ENCODE measurements at regions not wholly inside any gene's neighbourhood (a gene's known extent, or its start where the extent isn't known, plus 50 kb on each side); places are given as distances from the start of the nearest gene placed in this dataset.

- TF ChIP-seq CTCF (IDR thresholded peaks at IDR 0.05; ENCODE audit: unreplicated experiment) = no peak
- H3K36me3 Mint-ChIP-seq (ENCODE audit: low read depth, unreplicated experiment) = no peaks in the 10 kb centered on the region
- H3K4me3 Mint-ChIP-seq (ENCODE audit: unreplicated experiment) = no peak overlapping the region
- no peak for DNase-seq (ENCODE audit: low spot score)
- H3K27me3 Mint-ChIP-seq (ENCODE audit: unreplicated experiment) = no peaks in the 10 kb centered on the region
- peaks cover 4% of the 10 kb centered on the region for H3K4me1 Mint-ChIP-seq (ENCODE audit: unreplicated experiment)
- H3K27ac Mint-ChIP-seq (ENCODE audit: unreplicated experiment) = no peak overlapping the region
- no peaks in the 10 kb centered on the region for H3K9me3 Mint-ChIP-seq (ENCODE audit: unreplicated experiment)
These were observed 316.8 kb upstream of the MTPN start for GRCh38 chr7:136293841-136294391.

GRCh38 chr7:136293272-136293671 is 316.1 kb upstream of the MTPN start:
- Mint-ChIP-seq H3K9me3 (ENCODE audit: unreplicated experiment) (no peaks in the 10 kb centered on the region), H3K27me3 (ENCODE audit: unreplicated experiment) (no peaks in the 10 kb centered on the region), H3K4me3 (ENCODE audit: unreplicated experiment) (no peak overlapping the region), H3K36me3 (ENCODE audit: low read depth, unreplicated experiment) (no peaks in the 10 kb centered on the region), H3K27ac (ENCODE audit: unreplicated experiment) (no peak overlapping the region), H3K4me1 (ENCODE audit: unreplicated experiment) (peaks cover 4% of the 10 kb centered on the region)
- no peak for TF ChIP-seq CTCF (IDR thresholded peaks at IDR 0.05; ENCODE audit: unreplicated experiment)
- no peak for DNase-seq (ENCODE audit: low spot score)

- Mint-ChIP-seq H3K27me3 (ENCODE audit: unreplicated experiment) (no peaks in the 10 kb centered on the region), H3K9me3 (ENCODE audit: unreplicated experiment) (no peaks in the 10 kb centered on the region), H3K36me3 (ENCODE audit: low read depth, unreplicated experiment) (no peaks in the 10 kb centered on the region), H3K27ac (ENCODE audit: unreplicated experiment) (no peak overlapping the region), H3K4me3 (ENCODE audit: unreplicated experiment) (no peak overlapping the region), H3K4me1 (ENCODE audit: unreplicated experiment) (peaks cover 4% of the 10 kb centered on the region)
- DNase-seq (ENCODE audit: low spot score) = no peak
- TF ChIP-seq CTCF (IDR thresholded peaks at IDR 0.05; ENCODE audit: unreplicated experiment) = no peak
These were observed 315.2 kb upstream of the MTPN start for GRCh38 chr7:136292365-136292764.

GRCh38 chr7:136290351-136290750 is 313.2 kb upstream of the MTPN start:
- Mint-ChIP-seq H3K36me3 (ENCODE audit: low read depth, unreplicated experiment) (no peaks in the 10 kb centered on the region), H3K27ac (ENCODE audit: unreplicated experiment) (no peak overlapping the region), H3K9me3 (ENCODE audit: unreplicated experiment) (no peaks in the 10 kb centered on the region), H3K4me1 (ENCODE audit: unreplicated experiment) (peaks cover 4% of the 10 kb centered on the region), H3K27me3 (ENCODE audit: unreplicated experiment) (no peaks in the 10 kb centered on the region), H3K4me3 (ENCODE audit: unreplicated experiment) (no peak overlapping the region)
- no peak for DNase-seq (ENCODE audit: low spot score)
- TF ChIP-seq CTCF (IDR thresholded peaks at IDR 0.05; ENCODE audit: unreplicated experiment) = no peak

GRCh38 chr7:136278057-136278456 is 300.9 kb upstream of the MTPN start:
- DNase-seq (ENCODE audit: low spot score) = no peak
- no peak for TF ChIP-seq CTCF (IDR thresholded peaks at IDR 0.05; ENCODE audit: unreplicated experiment)
- Mint-ChIP-seq H3K4me3 (ENCODE audit: unreplicated experiment) (no peak overlapping the region), H3K36me3 (ENCODE audit: low read depth, unreplicated experiment) (no peaks in the 10 kb centered on the region), H3K4me1 (ENCODE audit: unreplicated experiment) (no peaks in the 10 kb centered on the region), H3K27ac (ENCODE audit: unreplicated experiment) (no peak overlapping the region), H3K27me3 (ENCODE audit: unreplicated experiment) (no peaks in the 10 kb centered on the region), H3K9me3 (ENCODE audit: unreplicated experiment) (no peaks in the 10 kb centered on the region)
